ENCODE measurements at regions not wholly inside any gene's neighbourhood (a gene's known extent, or its start where the extent isn't known, plus 50 kb on each side); places are given as distances from the start of the nearest gene placed in this dataset.

DNA sequence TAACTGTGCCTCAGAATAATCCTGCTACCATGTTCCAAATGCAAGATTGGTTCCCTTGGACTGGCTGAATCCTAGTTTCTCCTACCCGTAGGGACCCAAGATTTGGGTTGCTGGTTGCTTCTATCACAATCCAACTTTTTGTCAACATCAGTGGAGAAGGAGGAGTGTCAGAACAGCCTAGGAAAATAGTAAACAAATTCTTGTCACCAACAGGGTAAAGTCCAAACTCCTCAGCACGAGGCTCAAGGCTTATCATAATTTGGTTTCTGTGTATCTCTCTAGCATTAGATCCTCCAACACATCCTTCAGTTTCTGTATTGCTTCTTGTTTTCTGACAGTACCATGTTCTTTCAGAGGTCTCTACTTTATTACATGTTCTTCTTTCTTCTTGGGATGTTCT lies 370.2 kb upstream of the DAB1 start:
- TF ChIP-seq PAX5 (IDR thresholded peaks at IDR 0.05; ENCODE audit: insufficient read depth, low read length, severe bottlenecking) (no peak), POLR2A (IDR thresholded peaks at IDR 0.05; ENCODE audit: low read depth, low read length) (no peak), SPI1 (IDR thresholded peaks at IDR 0.05; ENCODE audit: low read depth, low read length) (no peak), TAF1 (IDR thresholded peaks at IDR 0.05; ENCODE audit: low read depth, low read length) (no peak)
